Esophagus squamous epithelium (tissue), 4 donors: ENCODE measurements at regions not wholly inside any gene's neighbourhood (a gene's known extent, or its start where the extent isn't known, plus 50 kb on each side); places are given as distances from the start of the nearest gene placed in this dataset.

ENCODE experiments used
- CTCF ChIP-seq, 6 experiments: fragments of 450-650 bp in 4 of 6; fragments of 200-600 bp in 2 of 6; sonication (generic) in 2 of 6; IDR thresholded peaks; one replicate each; pipeline ENCODE4 v1.5.1; 2016 to 2019; ENCODE audit warnings: antibody characterized with exemption in 6 of 6, mild to moderate bottlenecking in 4 of 6, moderate library complexity in 4 of 6
- POLR2A ChIP-seq, 4 donors: fragments of 450-650 bp; IDR thresholded peaks; one replicate each; pipeline ENCODE4 v1.6.1; 2017; ENCODE audit warnings: antibody characterized with exemption in 4 of 4, mild to moderate bottlenecking in 4 of 4, moderate library complexity in 3 of 4

- TF ChIP-seq CTCF (IDR thresholded peaks at IDR 0.05) (no peak), POLR2A (IDR thresholded peaks at IDR 0.05) (no peak)
Measured at GRCh38 chr11:44446366-44446762, 119.1 kb upstream of the CD82 start.
